Adrenal gland (tissue), 9 donors: ENCODE measurements at regions not wholly inside any gene's neighbourhood (a gene's known extent, or its start where the extent isn't known, plus 50 kb on each side); places are given as distances from the start of the nearest gene placed in this dataset.

ENCODE experiments used
- DNase-seq, 7 donors: peaks; one replicate each; pipeline ENCODE4 v3.0.0-alpha.2; 2019 to 2020
- H3K27ac ChIP-seq, 5 donors: fragments of 200-600 bp; sonication (generic) in 4 of 5; 1 replicate in 3 of 5; 2 replicates in 2 of 5; pipeline versions ENCODE4 v1.5.1 to v1.8.0; 2016 to 2020; ENCODE audit warnings: mild to moderate bottlenecking in 1 of 5
- H3K27me3 ChIP-seq: fragments of 200-600 bp; 2 replicates; pipeline ENCODE4 v1.8.0; 2021
- H3K36me3 ChIP-seq, 2 donors: fragments of 200-600 bp; replicated peaks in 1 of 2; 1 replicate in 1 of 2; 2 replicates in 1 of 2; pipeline versions ENCODE4 v1.5.1 to v1.8.0; 2018 to 2022
- H3K4me1 ChIP-seq, 2 donors: fragments of 200-600 bp; replicated peaks in 1 of 2; 1 replicate in 1 of 2; 2 replicates in 1 of 2; pipeline versions ENCODE4 v1.5.1 to v1.8.0; 2018 to 2021
- H3K4me3 ChIP-seq, 4 donors: fragments of 200-600 bp; sonication (generic) in 3 of 4; one replicate each; pipeline ENCODE4 v1.5.1; 2016 to 2018
- H3K9me3 ChIP-seq, 3 donors: fragments of 200-600 bp; sonication (generic) in 1 of 3; replicated peaks in 1 of 3; 1 replicate in 2 of 3; 2 replicates in 1 of 3; pipeline versions ENCODE4 v1.5.1 to v1.8.0; 2016 to 2021
- POLR2A ChIP-seq, 2 donors: fragments of 450-650 bp; IDR thresholded peaks; one replicate each; pipeline ENCODE4 v1.6.1; 2017; ENCODE audit warnings: antibody characterized with exemption in 2 of 2, mild to moderate bottlenecking in 2 of 2, moderate library complexity in 1 of 2
- WGBS, 4 donors: extraction: QIAGEN DNeasy Blood & Tissue Kit in 2 of 4; methylation state at CpG; one replicate each; pipeline versions ENCODE4 v1.1.5 to v1.1.7; 2013 to 2017; 5-methylcytosine and 5-hydroxymethylcytosine counted together
- intact Hi-C, 2 donors: fragments of 100-400 bp; cut with DNase I; formaldehyde crosslinking; loops; one replicate each; pipeline versions ENCODE4 v1.14.1 to v1.15.0; 2022 to 2023
- TF ChIP-seq, protein P1 (sequence below), 6 experiments: fragments of 450-650 bp in 4 of 6; fragments of 200-600 bp in 2 of 6; sonication (generic) in 1 of 6; IDR thresholded peaks; 1 replicate in 5 of 6; 2 replicates in 1 of 6; pipeline versions ENCODE4 v1.5.1 to v1.8.0; 2016 to 2021; ENCODE audit warnings: antibody characterized with exemption in 6 of 6, mild to moderate bottlenecking in 2 of 6, moderate library complexity in 1 of 6
- donor health status: healthy with polysubstance abuse.
- donor health status: Bipolar disorder and iron deficiency.
- donor health status: DM: yes; HTN: yes; CAD: no.
- donor health status: DM: no; HTN: no; CAD: no.
- donor health status: DM: no; HTN: no; CAD: no.

DNA sequence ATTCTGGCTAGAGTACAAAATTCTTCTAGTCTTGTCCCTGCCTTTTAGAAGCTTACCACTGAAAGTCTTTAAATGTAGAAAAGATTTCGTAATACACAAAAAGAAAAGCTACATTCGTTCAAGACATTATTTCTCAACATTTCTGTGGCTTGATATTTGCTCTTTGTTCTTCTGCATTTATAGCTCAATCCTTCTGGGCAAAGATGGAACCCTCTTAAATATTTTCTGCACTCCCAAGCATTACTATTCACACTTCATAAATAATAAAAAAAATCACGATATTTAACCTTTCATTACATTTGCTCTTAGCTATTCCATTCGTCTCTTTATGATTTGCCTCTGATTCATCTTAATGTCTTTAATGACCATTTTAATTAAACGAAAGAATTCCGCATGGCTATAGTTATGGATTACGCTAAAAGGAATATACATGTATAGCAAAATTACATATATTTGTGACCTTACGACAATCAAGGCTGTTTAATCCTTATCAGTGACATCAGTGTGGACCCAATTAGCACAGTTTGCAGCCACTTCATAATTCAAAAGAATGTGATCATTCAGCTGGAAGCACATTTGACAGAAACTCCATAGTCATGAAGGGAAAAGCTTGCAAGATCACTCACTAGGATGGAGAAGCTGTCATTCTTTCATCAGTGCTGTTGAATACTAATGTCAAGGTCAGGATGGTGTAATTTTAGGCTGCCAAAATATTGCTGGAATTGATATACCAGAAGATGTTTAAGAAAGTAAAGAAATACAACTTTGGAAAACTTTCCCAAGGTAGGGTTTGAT, 1075.0 kb upstream of the TENM3 start:
- WGBS, 4 donors, result 84 to 89% (median 85%) methylated on average over 8 of the region's 8 CpGs
- peaks cover 0 to 4% (median 0%) of the 10 kb centered on the region in 3 donors for H3K9me3 ChIP-seq
- H3K27me3 ChIP-seq, result no peaks in the 10 kb centered on the region
- no peak overlapping the region for H3K4me3 ChIP-seq
- intact Hi-C loops, result no loop called here
- TF ChIP-seq, protein P1, sequence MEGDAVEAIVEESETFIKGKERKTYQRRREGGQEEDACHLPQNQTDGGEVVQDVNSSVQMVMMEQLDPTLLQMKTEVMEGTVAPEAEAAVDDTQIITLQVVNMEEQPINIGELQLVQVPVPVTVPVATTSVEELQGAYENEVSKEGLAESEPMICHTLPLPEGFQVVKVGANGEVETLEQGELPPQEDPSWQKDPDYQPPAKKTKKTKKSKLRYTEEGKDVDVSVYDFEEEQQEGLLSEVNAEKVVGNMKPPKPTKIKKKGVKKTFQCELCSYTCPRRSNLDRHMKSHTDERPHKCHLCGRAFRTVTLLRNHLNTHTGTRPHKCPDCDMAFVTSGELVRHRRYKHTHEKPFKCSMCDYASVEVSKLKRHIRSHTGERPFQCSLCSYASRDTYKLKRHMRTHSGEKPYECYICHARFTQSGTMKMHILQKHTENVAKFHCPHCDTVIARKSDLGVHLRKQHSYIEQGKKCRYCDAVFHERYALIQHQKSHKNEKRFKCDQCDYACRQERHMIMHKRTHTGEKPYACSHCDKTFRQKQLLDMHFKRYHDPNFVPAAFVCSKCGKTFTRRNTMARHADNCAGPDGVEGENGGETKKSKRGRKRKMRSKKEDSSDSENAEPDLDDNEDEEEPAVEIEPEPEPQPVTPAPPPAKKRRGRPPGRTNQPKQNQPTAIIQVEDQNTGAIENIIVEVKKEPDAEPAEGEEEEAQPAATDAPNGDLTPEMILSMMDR (IDR thresholded peaks at IDR 0.05), result no peak
- TF ChIP-seq POLR2A (IDR thresholded peaks at IDR 0.05), result no peak
- DNase-seq, result no peak
- H3K36me3 ChIP-seq, result no peaks in the 10 kb centered on the region
- H3K4me1 ChIP-seq, result no peaks in the 10 kb centered on the region
- H3K27ac ChIP-seq, result no peak overlapping the region

DNA sequence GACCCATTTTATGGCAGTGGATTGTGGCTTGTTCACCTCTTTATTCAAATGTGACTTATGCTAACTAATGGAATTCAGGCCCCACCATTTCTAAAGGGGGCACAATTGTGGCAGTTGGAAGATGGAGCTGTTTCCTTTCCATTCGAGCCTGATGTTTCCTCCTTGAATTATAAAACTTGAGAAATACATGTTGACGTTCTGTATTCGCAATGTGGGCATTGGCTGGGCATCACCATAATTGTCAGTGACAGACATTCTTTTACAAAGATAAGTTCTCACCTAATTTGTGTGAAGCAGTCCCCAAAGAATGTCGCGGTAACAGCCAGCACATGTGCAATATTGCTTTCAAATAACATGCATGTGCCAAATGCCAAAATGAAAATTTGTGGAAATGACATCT, 1070.2 kb upstream of the TENM3 start:
- Histone ChIP-seq H3K27me3 (no peaks in the 10 kb centered on the region), H3K9me3 (no peaks in the 10 kb centered on the region), H3K4me3 (no peak overlapping the region), H3K4me1 (no peaks in the 10 kb centered on the region), H3K27ac (no peak overlapping the region), H3K36me3 (no peaks in the 10 kb centered on the region)
- WGBS, 4 donors, result 74 to 77% (median 76%) methylated on average over 5 of the region's 5 CpGs
- intact Hi-C loops, result no loop called here
- no peak for DNase-seq
- TF ChIP-seq, protein P1 (IDR thresholded peaks at IDR 0.05), result no peak
- TF ChIP-seq POLR2A (IDR thresholded peaks at IDR 0.05), result no peak

DNA sequence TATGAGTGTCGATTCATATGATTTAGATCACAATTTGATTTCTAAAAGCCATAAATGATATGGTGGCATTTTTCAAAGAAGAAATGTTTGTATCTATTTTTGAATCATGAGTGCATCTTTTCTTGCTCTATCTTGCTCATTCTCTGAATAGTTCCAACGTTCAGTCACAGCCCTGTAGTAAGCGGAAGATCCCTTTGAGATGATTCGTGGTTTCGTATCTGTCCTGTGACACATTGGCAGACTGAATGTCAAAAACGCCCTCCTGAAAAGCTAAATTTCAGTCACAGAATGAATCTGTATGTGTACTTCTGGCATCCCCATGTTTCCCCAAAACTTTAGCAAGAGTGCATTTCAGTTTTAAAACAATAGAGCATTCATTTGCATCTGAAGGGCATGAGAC, 1066.9 kb upstream of the TENM3 start:
- DNase-seq, result no peak
- Histone ChIP-seq H3K27me3 (no peaks in the 10 kb centered on the region), H3K27ac (no peak overlapping the region), H3K9me3 (no peaks in the 10 kb centered on the region), H3K4me3 (no peak overlapping the region), H3K36me3 (no peaks in the 10 kb centered on the region), H3K4me1 (no peaks in the 10 kb centered on the region)
- intact Hi-C loops, result no loop called here
- WGBS, 4 donors, result 88 to 92% (median 91%) methylated on average over 6 of the region's 6 CpGs
- TF ChIP-seq POLR2A (IDR thresholded peaks at IDR 0.05), result no peak
- TF ChIP-seq, protein P1 (IDR thresholded peaks at IDR 0.05), result no peak

DNA sequence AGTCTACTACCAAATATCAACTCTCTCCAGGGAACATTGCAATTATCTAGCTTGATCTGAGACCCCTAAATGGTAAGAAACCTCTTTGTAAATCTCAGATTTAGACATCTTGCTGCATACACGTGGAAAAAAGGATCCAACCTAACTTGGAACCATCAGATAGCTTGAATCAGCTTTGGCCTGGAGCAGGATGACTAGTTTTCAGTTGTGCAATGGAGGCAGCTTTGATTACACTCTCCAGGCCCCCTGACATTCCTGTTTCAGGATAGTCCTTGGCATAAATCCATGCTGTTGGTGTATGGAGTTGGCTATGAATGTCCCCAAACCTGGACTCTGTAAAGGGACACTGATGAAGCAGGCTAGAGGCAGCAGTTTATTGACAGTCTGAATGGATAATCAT, 1061.9 kb upstream of the TENM3 start:
- Histone ChIP-seq H3K9me3 (no peaks in the 10 kb centered on the region), H3K27me3 (no peaks in the 10 kb centered on the region), H3K36me3 (no peaks in the 10 kb centered on the region), H3K27ac (no peak overlapping the region), H3K4me1 (no peaks in the 10 kb centered on the region), H3K4me3 (no peak overlapping the region)
- DNase-seq, result no peak
- 0 to 36% (median 15%) methylated on average over 1 of the region's 1 CpG for WGBS, 4 donors
- intact Hi-C loops, result no loop called here
- TF ChIP-seq, protein P1 (IDR thresholded peaks at IDR 0.05), result no peak
- no peak for TF ChIP-seq POLR2A (IDR thresholded peaks at IDR 0.05)
